Mesenchymal stem cell (in vitro differentiated cells and primary cell): ENCODE measurements at regions not wholly inside any gene's neighbourhood (a gene's known extent, or its start where the extent isn't known, plus 50 kb on each side); places are given as distances from the start of the nearest gene placed in this dataset.

Experiments
- DNase-seq: peaks from one replicate; pipeline ENCODE4 v3.0.0-alpha.2; 2013
- H2AFZ ChIP-seq: one replicate; pipeline ENCODE4 v1.6.1; 2013; ENCODE audit warnings: low read depth, mild to moderate bottlenecking, control low read depth, inconsistent platforms, low read length, moderate library complexity
- H2AK5ac ChIP-seq: 2 replicates; pipeline ENCODE4 v1.6.1; 2013; ENCODE audit warnings: low read length, moderate library complexity, mild to moderate bottlenecking, inconsistent platforms; ENCODE audit not compliant: severe bottlenecking
- H2BK120ac ChIP-seq: one replicate; pipeline ENCODE4 v1.6.1; 2013; ENCODE audit warnings: low read depth, mild to moderate bottlenecking, inconsistent platforms, low read length, moderate library complexity
- H2BK12ac ChIP-seq, 2 experiments: one replicate each; pipeline ENCODE4 v1.6.1; 2013; ENCODE audit warnings: inconsistent platforms in 2 of 2, low read length in 2 of 2, mild to moderate bottlenecking in 2 of 2, moderate library complexity in 2 of 2, control low read depth in 1 of 2
- H2BK15ac ChIP-seq: one replicate; pipeline ENCODE4 v1.6.1; 2013; ENCODE audit warnings: mild to moderate bottlenecking, low read depth, inconsistent platforms; ENCODE audit not compliant: poor library complexity, severe bottlenecking
- H2BK5ac ChIP-seq: 2 replicates; pipeline ENCODE4 v1.6.1; 2013; ENCODE audit warnings: low read depth, mild to moderate bottlenecking, low read length, control low read depth, inconsistent platforms; ENCODE audit not compliant: poor library complexity, severe bottlenecking
- H3K14ac ChIP-seq, 2 experiments: one replicate each; pipeline ENCODE4 v1.6.1; 2013; ENCODE audit warnings: inconsistent platforms in 2 of 2, low read length in 2 of 2, control low read depth in 1 of 2, mild to moderate bottlenecking in 1 of 2, moderate library complexity in 1 of 2
- H3K18ac ChIP-seq, 2 experiments: one replicate each; pipeline ENCODE4 v1.6.1; 2013; ENCODE audit warnings: inconsistent platforms in 2 of 2, low read length in 2 of 2, control low read depth in 1 of 2, low read depth in 1 of 2, mild to moderate bottlenecking in 1 of 2
- H3K23ac ChIP-seq, 2 experiments: one replicate each; pipeline ENCODE4 v1.6.1; 2013; ENCODE audit warnings: inconsistent platforms in 2 of 2, low read length in 2 of 2, mild to moderate bottlenecking in 2 of 2, moderate library complexity in 2 of 2, control low read depth in 1 of 2
- H3K27ac ChIP-seq: 2 replicates; pipeline ENCODE4 v1.5.1; 2013; ENCODE audit warnings: mild to moderate bottlenecking, moderate library complexity, low read length, control low read depth, inconsistent platforms; ENCODE audit not compliant: poor library complexity, severe bottlenecking
- H3K27me3 ChIP-seq, 2 experiments: 2 replicates each; pipeline versions ENCODE4 v1.6.1 to v1.7.0; 2013; ENCODE audit warnings: low read length in 2 of 2, mild to moderate bottlenecking in 2 of 2, moderate library complexity in 2 of 2, control low read depth in 1 of 2, inconsistent platforms in 1 of 2; ENCODE audit not compliant: control insufficient read depth in 1 of 2, insufficient read depth in 1 of 2
- H3K36me3 ChIP-seq, 2 experiments: 2 replicates each; pipeline versions ENCODE4 v1.6.1 to v1.7.0; 2013; ENCODE audit warnings: low read length in 2 of 2, control low read depth in 1 of 2, inconsistent platforms in 1 of 2, low read depth in 1 of 2, mild to moderate bottlenecking in 1 of 2; ENCODE audit not compliant: insufficient read depth in 2 of 2, control insufficient read depth in 1 of 2
- H3K4ac ChIP-seq, 2 experiments: one replicate each; pipeline ENCODE4 v1.6.1; 2013; ENCODE audit warnings: inconsistent platforms in 2 of 2, low read length in 2 of 2, mild to moderate bottlenecking in 2 of 2, moderate library complexity in 2 of 2, control low read depth in 1 of 2, low read depth in 1 of 2
- H3K4me1 ChIP-seq: 2 replicates; pipeline ENCODE4 v1.6.1; 2013; ENCODE audit warnings: low read depth, low read length, control low read depth; ENCODE audit not compliant: control insufficient read depth, insufficient read depth
- H3K4me2 ChIP-seq: 2 replicates; pipeline ENCODE4 v1.6.1; 2013; ENCODE audit warnings: low read length, mild to moderate bottlenecking, inconsistent platforms; ENCODE audit not compliant: poor library complexity, severe bottlenecking
- H3K4me3 ChIP-seq, 2 experiments: 2 replicates each; pipeline versions ENCODE4 v1.5.1 to v1.7.0; 2013; ENCODE audit warnings: low read length in 2 of 2, mild to moderate bottlenecking in 2 of 2, control low read depth in 1 of 2, low read depth in 1 of 2; ENCODE audit not compliant: insufficient read depth in 1 of 2
- H3K79me1 ChIP-seq: replicated peaks from 2 replicates; pipeline ENCODE4 v1.6.1; 2013; ENCODE audit warnings: mild to moderate bottlenecking, control low read depth, low read length, inconsistent platforms; ENCODE audit not compliant: poor library complexity, severe bottlenecking
- H3K9ac ChIP-seq: 2 replicates; pipeline ENCODE4 v1.7.0; 2013; ENCODE audit warnings: mild to moderate bottlenecking, low read length, moderate library complexity
- H3K9me3 ChIP-seq: 2 replicates; pipeline ENCODE4 v1.7.0; 2013; ENCODE audit warnings: mild to moderate bottlenecking, low read length; ENCODE audit not compliant: control insufficient read depth
- H4K8ac ChIP-seq: one replicate; pipeline ENCODE4 v1.6.1; 2013; ENCODE audit warnings: inconsistent platforms, mild to moderate bottlenecking, low read length, moderate library complexity
- H4K91ac ChIP-seq: one replicate; pipeline ENCODE4 v1.6.1; 2013; ENCODE audit warnings: mild to moderate bottlenecking, low read length, inconsistent platforms
- WGBS: methylation state at CpG from one replicate; pipeline ENCODE4 v1.1.7; 2013; ENCODE audit warnings: mixed read lengths; 5-methylcytosine and 5-hydroxymethylcytosine counted together

DNA sequence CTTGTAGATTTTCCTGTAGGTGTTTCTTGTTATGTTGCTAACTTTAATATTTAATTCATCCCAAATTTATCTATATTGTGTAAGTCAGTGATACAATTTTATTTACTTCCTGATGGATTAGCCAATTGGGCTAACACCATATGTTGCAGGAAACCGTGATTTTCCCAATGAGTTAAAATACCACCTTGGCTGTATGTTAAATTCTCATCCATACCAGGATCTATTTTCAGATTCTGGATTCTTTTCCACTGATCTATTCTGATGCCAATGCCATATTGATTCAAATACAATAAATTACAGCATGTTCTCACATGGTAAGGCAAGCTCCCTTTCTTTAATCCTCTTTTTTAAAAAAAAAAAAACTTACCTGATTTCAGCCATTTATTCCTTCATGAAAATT lies 85.8 kb upstream of the DNAJC10 start:
- no peak overlapping the region for H3K4me2 ChIP-seq

DNA sequence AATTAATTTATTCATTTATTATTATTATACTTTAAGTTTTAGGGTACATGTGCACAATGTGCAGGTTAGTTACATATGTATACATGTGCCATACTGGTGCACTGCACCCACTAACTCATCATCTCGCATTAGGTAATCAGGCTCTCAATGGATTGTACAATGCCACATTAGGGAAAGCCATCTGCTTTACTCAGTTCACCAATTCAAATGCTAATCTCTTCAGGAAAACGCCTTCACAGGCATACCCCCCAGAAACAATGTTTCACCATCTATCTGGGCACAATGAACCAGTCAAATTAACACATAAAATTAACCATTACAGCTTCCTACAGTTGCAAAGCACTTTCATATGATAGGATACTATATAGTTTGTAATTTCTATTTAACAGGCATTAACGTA lies 84.8 kb upstream of the DNAJC10 start:
- no peaks in the 10 kb centered on the region for H3K36me3 ChIP-seq
- H3K9ac ChIP-seq, result no peak overlapping the region
- H3K18ac ChIP-seq, result peak overlapping the region in 1 of 2 experiments; percentile 8
- no peaks in the 10 kb centered on the region for H3K9me3 ChIP-seq
- no peak overlapping the region for H2BK15ac ChIP-seq
- H2AK5ac ChIP-seq, result no peak overlapping the region
- H2BK12ac ChIP-seq, result no peak overlapping the region
- no peak overlapping the region for H4K91ac ChIP-seq
- 61% methylated on average over 2 of the region's 3 CpGs for WGBS
- H3K27ac ChIP-seq, result no peak overlapping the region
- H3K4me3 ChIP-seq, result no peak overlapping the region
- DNase-seq, result no peak
- no peak overlapping the region for H2AFZ ChIP-seq
- H2BK5ac ChIP-seq, result no peak overlapping the region
- H3K79me1 ChIP-seq, result no peaks in the 10 kb centered on the region
- no peak overlapping the region for H3K23ac ChIP-seq
- no peak overlapping the region for H2BK120ac ChIP-seq
- H3K4me2 ChIP-seq, result no peak overlapping the region
- H4K8ac ChIP-seq, result no peak overlapping the region
- no peak overlapping the region for H3K4ac ChIP-seq
- no peaks in the 10 kb centered on the region for H3K4me1 ChIP-seq
- H3K27me3 ChIP-seq, result no peaks in the 10 kb centered on the region
- no peak overlapping the region for H3K14ac ChIP-seq

More for the DNA sequence above, 85.8 kb upstream of the DNAJC10 start:
- Histone ChIP-seq H2BK15ac (no peak overlapping the region), H4K91ac (no peak overlapping the region), H3K23ac (no peak overlapping the region), H2AK5ac (no peak overlapping the region), H2BK120ac (no peak overlapping the region), H2BK12ac (no peak overlapping the region), H3K4ac (no peak overlapping the region), H3K79me1 (no peaks in the 10 kb centered on the region), H3K27me3 (no peaks in the 10 kb centered on the region), H2AFZ (no peak overlapping the region), H3K18ac (no peak overlapping the region), H3K4me3 (no peak overlapping the region), H4K8ac (no peak overlapping the region), H3K9me3 (no peaks in the 10 kb centered on the region), H3K9ac (no peak overlapping the region), H3K36me3 (no peaks in the 10 kb centered on the region), H3K4me1 (no peaks in the 10 kb centered on the region), H3K27ac (no peak overlapping the region), H3K14ac (no peak overlapping the region), H2BK5ac (no peak overlapping the region)
- DNase-seq, result no peak
- WGBS, result 100% methylated on average over 1 of the region's 1 CpG

DNA sequence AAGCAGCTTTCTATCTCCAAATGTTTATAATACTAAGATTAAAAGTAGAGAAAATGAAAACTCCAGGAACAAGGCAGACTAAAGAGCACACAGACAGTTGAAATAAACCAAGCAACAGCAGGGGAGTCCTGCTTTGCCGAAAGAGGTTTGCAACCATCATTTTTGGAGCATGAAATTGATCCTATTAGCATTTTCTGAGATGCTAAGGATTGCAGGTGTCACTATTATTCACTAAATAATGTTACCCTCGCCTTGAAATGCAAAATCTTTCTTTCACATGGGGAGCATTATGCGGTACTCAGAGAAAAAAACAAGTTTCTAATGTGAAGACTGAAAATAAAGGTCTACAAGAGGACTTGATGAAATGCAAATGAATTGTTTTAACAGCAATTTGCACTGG lies 81.7 kb upstream of the DNAJC10 start:
- H2BK12ac ChIP-seq, result no peak overlapping the region
- H3K14ac ChIP-seq, result no peak overlapping the region
- H4K8ac ChIP-seq, result no peak overlapping the region
- H3K9ac ChIP-seq, result no peak overlapping the region
- H3K36me3 ChIP-seq, result no peaks in the 10 kb centered on the region
- no peak overlapping the region for H2AK5ac ChIP-seq
- no peak overlapping the region for H2AFZ ChIP-seq
- H3K4me3 ChIP-seq, result no peak overlapping the region
- no peaks in the 10 kb centered on the region for H3K27me3 ChIP-seq
- no peak overlapping the region for H3K27ac ChIP-seq
- no peak overlapping the region for H3K18ac ChIP-seq
- 90% methylated on average over 2 of the region's 3 CpGs for WGBS
- H2BK5ac ChIP-seq, result no peak overlapping the region
- H3K4me2 ChIP-seq, result no peak overlapping the region
- H3K79me1 ChIP-seq, result no peaks in the 10 kb centered on the region
- H3K23ac ChIP-seq, result no peak overlapping the region
- no peak overlapping the region for H2BK15ac ChIP-seq
- H3K9me3 ChIP-seq, result no peaks in the 10 kb centered on the region
- H3K4me1 ChIP-seq, result peaks cover 3% of the 10 kb centered on the region
- H3K4ac ChIP-seq, result no peak overlapping the region
- no peak for DNase-seq
- H2BK120ac ChIP-seq, result no peak overlapping the region
- H4K91ac ChIP-seq, result no peak overlapping the region

DNA sequence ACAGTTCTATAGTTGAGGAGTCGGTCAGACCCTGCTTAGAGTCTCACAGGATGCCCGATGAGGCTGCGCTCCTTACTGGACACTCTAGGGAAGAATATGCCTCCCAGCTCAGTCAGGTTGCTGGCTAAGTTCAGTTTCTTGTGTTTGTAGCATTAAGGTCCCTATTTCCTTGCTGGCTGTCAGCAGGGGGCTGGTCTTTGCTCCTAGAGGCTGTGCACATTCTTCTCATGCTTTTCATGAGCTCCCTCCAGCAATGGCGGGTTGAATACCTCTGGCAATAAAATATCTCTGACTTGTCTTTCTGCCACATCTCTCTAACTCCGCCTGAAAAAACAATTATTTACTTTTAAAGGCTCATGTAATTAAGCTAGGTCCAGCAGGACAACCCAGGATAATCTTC lies 79.4 kb upstream of the DNAJC10 start:
- Histone ChIP-seq H2BK12ac (no peak overlapping the region), H2BK120ac (no peak overlapping the region), H3K9me3 (no peaks in the 10 kb centered on the region), H3K4me3 (no peak overlapping the region), H2BK15ac (no peak overlapping the region), H2BK5ac (no peak overlapping the region), H3K23ac (no peak overlapping the region), H3K18ac (peak overlapping the region in 1 of 2 experiments; percentile 40), H3K4me2 (no peak overlapping the region), H2AFZ (no peak overlapping the region), H3K4me1 (peaks cover 3% of the 10 kb centered on the region), H3K27ac (peak overlapping the region; percentile 20), H3K14ac (no peak overlapping the region), H3K9ac (no peak overlapping the region), H4K91ac (no peak overlapping the region), H3K4ac (no peak overlapping the region), H3K79me1 (no peaks in the 10 kb centered on the region), H3K36me3 (no peaks in the 10 kb centered on the region), H4K8ac (no peak overlapping the region), H2AK5ac (no peak overlapping the region), H3K27me3 (no peaks in the 10 kb centered on the region)
- WGBS, result 46% methylated on average over 5 of the region's 5 CpGs
- DNase-seq, result no peak
